ENCODE measurements at regions not wholly inside any gene's neighbourhood (a gene's known extent, or its start where the extent isn't known, plus 50 kb on each side); places are given as distances from the start of the nearest gene placed in this dataset.

- Histone ChIP-seq H3K79me2 (ENCODE audit: low read length) (no peaks in the 10 kb centered on the region), H3K4me1 (ENCODE audit: low read length) (no peaks in the 10 kb centered on the region), H4K20me1 (ENCODE audit: insufficient read depth, low read length) (no peaks in the 10 kb centered on the region), H3K4me2 (ENCODE audit: low read length) (no peak overlapping the region), H3K27ac (ENCODE audit: low read length) (no peak overlapping the region), H3K4me3 (ENCODE audit: low read length) (no peak overlapping the region), H3K36me3 (replicated peaks; ENCODE audit: low read depth, low read length) (no peaks in the 10 kb centered on the region), H3K27me3 (ENCODE audit: low read depth, low read length) (0 out of 2 replicates have a peak, but pooled peaks cover 5% of the 10 kb centered on the region), H2AFZ (ENCODE audit: low read depth, low read length) (no peak overlapping the region), H3K9ac (ENCODE audit: low read length) (no peak overlapping the region), H3K9me3 (ENCODE audit: insufficient read depth, low read length) (no peaks in the 10 kb centered on the region)
- TF ChIP-seq EZH2phosphoT487 (IDR thresholded peaks at IDR 0.05; ENCODE audit: low read depth): no peak
These were observed 144.9 kb upstream of the TPM1 start for GRCh38 chr15:62897634-62898033.

DNA sequence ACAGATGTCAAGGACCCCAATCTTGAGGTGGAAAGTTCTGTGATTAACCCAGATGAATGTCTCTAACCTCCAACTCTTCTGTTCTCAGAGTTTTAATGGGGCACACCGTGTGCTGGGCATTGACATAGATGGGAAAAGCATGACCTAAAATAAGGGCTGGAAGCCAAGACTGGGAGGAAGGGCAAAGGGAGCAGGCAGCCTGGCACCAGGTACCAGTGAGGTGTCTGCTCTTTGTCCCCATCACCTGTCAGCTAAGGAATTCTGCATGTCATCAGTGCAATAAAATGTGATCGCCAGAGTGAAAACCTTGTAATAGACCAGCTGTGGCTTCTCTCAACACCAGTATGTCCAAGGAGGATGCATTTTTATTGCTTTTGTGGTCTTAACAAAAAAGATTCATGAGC is 143.5 kb upstream of the TPM1 start:
- Histone ChIP-seq H3K36me3 (replicated peaks; ENCODE audit: low read depth, low read length) (no peaks in the 10 kb centered on the region), H3K79me2 (ENCODE audit: low read length) (no peaks in the 10 kb centered on the region), H3K9me3 (ENCODE audit: insufficient read depth, low read length) (no peaks in the 10 kb centered on the region), H3K4me1 (ENCODE audit: low read length) (no peaks in the 10 kb centered on the region), H4K20me1 (ENCODE audit: insufficient read depth, low read length) (no peaks in the 10 kb centered on the region), H3K4me3 (ENCODE audit: low read length) (no peak overlapping the region), H3K27me3 (ENCODE audit: low read depth, low read length) (0 out of 2 replicates have a peak, but pooled peaks cover 5% of the 10 kb centered on the region), H3K9ac (ENCODE audit: low read length) (no peak overlapping the region), H2AFZ (ENCODE audit: low read depth, low read length) (no peak overlapping the region), H3K27ac (ENCODE audit: low read length) (no peak overlapping the region), H3K4me2 (ENCODE audit: low read length) (no peak overlapping the region)
- no peak for TF ChIP-seq EZH2phosphoT487 (IDR thresholded peaks at IDR 0.05; ENCODE audit: low read depth)

- no peaks in the 10 kb centered on the region for H4K20me1 ChIP-seq (ENCODE audit: insufficient read depth, low read length)
- no peak overlapping the region for H2AFZ ChIP-seq (ENCODE audit: low read depth, low read length)
These were observed 142.3 kb upstream of the TPM1 start for GRCh38 chr15:62900071-62900802.

DNA sequence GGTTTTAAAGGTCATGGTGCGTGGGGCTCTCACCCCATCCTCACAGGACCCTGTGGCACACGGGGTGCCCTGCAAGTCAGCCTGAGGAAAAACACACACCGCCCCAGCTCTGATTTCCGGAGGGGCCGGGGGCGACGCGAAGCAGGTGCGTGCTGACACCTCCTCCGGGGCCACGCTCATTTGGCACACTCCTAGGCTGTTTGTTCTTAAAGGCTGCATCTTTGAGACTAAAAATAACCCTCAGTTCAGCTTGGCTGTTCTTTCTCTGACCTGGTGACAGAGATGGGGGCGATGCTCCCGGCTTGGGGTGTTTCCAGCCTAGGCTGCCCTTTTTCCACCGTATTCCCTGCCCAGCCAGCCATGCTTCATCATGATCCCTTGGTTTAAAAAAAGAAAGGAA is 141.5 kb upstream of the TPM1 start:
- Histone ChIP-seq H3K4me3 (ENCODE audit: low read length) (no peak overlapping the region), H3K36me3 (replicated peaks; ENCODE audit: low read depth, low read length) (no peaks in the 10 kb centered on the region), H3K27me3 (ENCODE audit: low read depth, low read length) (0 out of 2 replicates have a peak, but pooled peaks cover 5% of the 10 kb centered on the region), H4K20me1 (ENCODE audit: insufficient read depth, low read length) (no peaks in the 10 kb centered on the region), H3K9me3 (ENCODE audit: insufficient read depth, low read length) (no peaks in the 10 kb centered on the region), H3K27ac (ENCODE audit: low read length) (no peak overlapping the region), H3K9ac (ENCODE audit: low read length) (no peak overlapping the region), H3K4me2 (ENCODE audit: low read length) (no peak overlapping the region), H3K79me2 (ENCODE audit: low read length) (no peaks in the 10 kb centered on the region), H3K4me1 (ENCODE audit: low read length) (no peaks in the 10 kb centered on the region), H2AFZ (ENCODE audit: low read depth, low read length) (no peak overlapping the region)
- TF ChIP-seq EZH2phosphoT487 (IDR thresholded peaks at IDR 0.05; ENCODE audit: low read depth) (no peak), CTCF (IDR thresholded peaks at IDR 0.05; ENCODE audit: low read depth, low read length) (no peak)

More at GRCh38 chr15:62900071-62900802, 142.3 kb upstream of the TPM1 start:
- Histone ChIP-seq H3K36me3 (replicated peaks; ENCODE audit: low read depth, low read length) (no peaks in the 10 kb centered on the region), H3K79me2 (ENCODE audit: low read length) (no peaks in the 10 kb centered on the region), H3K4me3 (ENCODE audit: low read length) (no peak overlapping the region), H3K27me3 (ENCODE audit: low read depth, low read length) (0 out of 2 replicates have a peak, but pooled peaks cover 5% of the 10 kb centered on the region), H3K9me3 (ENCODE audit: insufficient read depth, low read length) (no peaks in the 10 kb centered on the region), H3K27ac (ENCODE audit: low read length) (no peak overlapping the region), H3K4me1 (ENCODE audit: low read length) (no peaks in the 10 kb centered on the region), H3K4me2 (ENCODE audit: low read length) (no peak overlapping the region), H3K9ac (ENCODE audit: low read length) (no peak overlapping the region)
- TF ChIP-seq EZH2phosphoT487 (IDR thresholded peaks at IDR 0.05; ENCODE audit: low read depth) (no peak), CTCF (IDR thresholded peaks at IDR 0.05; ENCODE audit: low read depth, low read length) (no peak)

DNA sequence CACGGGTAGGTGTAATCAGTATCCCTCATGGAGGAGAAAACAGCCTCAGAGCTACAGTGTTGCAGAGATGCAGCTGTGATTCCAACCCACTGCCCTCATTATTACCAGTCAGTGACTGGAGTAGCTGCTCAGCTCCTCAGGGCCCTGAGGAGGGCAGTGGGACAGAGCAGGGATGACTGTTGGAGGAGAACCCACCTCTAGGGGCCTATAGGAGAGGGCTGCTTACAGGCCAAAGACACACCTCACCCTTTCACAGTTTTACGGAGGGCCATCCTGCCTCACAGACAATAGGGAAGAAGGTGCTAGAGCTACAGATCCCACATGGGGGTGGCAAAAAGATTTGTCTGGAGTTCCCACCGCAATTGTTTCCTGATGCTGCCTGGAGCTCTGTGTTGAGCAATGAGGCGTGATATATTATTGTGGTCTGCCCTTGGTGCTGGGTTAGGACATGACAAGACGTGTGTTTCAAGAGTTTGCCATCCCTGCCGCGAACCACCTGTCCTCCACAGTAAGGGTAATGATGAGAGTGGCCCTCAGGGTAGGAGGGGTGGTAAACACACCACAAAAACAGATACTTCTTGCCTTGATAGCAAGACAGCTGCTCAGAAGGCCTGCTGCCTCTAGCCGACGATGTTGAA is 140.5 kb upstream of the TPM1 start:
- Histone ChIP-seq H3K4me1 (ENCODE audit: low read length) (no peaks in the 10 kb centered on the region), H3K27ac (ENCODE audit: low read length) (no peak overlapping the region), H3K79me2 (ENCODE audit: low read length) (no peaks in the 10 kb centered on the region), H3K9ac (ENCODE audit: low read length) (no peak overlapping the region), H3K4me2 (ENCODE audit: low read length) (no peak overlapping the region), H4K20me1 (ENCODE audit: insufficient read depth, low read length) (no peaks in the 10 kb centered on the region), H3K27me3 (ENCODE audit: low read depth, low read length) (0 out of 2 replicates have a peak, but pooled peaks cover 5% of the 10 kb centered on the region), H2AFZ (ENCODE audit: low read depth, low read length) (no peak overlapping the region), H3K4me3 (ENCODE audit: low read length) (no peak overlapping the region), H3K36me3 (replicated peaks; ENCODE audit: low read depth, low read length) (no peaks in the 10 kb centered on the region), H3K9me3 (ENCODE audit: insufficient read depth, low read length) (no peaks in the 10 kb centered on the region)
- TF ChIP-seq CTCF (IDR thresholded peaks at IDR 0.05; ENCODE audit: low read depth, low read length) (no peak), EZH2phosphoT487 (IDR thresholded peaks at IDR 0.05; ENCODE audit: low read depth) (no peak)

Measured in OCI-LY3 (cell line).